ENCODE measurements at regions not wholly inside any gene's neighbourhood (a gene's known extent, or its start where the extent isn't known, plus 50 kb on each side); places are given as distances from the start of the nearest gene placed in this dataset.

DNA sequence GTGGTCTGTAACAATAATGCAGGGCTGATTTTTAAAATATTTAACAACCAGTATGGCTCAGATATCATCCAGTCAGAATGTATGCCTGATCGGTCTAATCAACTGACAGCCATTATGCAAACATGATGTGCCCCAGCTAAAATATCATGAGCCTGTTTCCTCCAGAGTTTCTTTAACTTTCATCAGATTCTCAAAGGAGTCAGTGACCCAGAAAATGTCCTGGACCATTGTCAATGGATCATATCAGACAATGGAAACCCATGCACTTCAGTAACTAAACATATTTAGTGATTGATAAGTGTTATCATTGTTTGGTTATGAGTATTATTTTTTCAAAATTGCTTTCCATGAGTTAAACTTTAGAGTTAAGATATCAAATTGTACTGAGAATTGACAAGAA lies 173.5 kb downstream of the LMBRD1 start:
- intact Hi-C loops (cut with DNase I; ENCODE audit: low total_unique reads): no loop called here
- TF ChIP-seq, protein P1, sequence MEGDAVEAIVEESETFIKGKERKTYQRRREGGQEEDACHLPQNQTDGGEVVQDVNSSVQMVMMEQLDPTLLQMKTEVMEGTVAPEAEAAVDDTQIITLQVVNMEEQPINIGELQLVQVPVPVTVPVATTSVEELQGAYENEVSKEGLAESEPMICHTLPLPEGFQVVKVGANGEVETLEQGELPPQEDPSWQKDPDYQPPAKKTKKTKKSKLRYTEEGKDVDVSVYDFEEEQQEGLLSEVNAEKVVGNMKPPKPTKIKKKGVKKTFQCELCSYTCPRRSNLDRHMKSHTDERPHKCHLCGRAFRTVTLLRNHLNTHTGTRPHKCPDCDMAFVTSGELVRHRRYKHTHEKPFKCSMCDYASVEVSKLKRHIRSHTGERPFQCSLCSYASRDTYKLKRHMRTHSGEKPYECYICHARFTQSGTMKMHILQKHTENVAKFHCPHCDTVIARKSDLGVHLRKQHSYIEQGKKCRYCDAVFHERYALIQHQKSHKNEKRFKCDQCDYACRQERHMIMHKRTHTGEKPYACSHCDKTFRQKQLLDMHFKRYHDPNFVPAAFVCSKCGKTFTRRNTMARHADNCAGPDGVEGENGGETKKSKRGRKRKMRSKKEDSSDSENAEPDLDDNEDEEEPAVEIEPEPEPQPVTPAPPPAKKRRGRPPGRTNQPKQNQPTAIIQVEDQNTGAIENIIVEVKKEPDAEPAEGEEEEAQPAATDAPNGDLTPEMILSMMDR (IDR thresholded peaks at IDR 0.05): no peak
- no peak for TF ChIP-seq POLR2A (IDR thresholded peaks at IDR 0.05)

DNA sequence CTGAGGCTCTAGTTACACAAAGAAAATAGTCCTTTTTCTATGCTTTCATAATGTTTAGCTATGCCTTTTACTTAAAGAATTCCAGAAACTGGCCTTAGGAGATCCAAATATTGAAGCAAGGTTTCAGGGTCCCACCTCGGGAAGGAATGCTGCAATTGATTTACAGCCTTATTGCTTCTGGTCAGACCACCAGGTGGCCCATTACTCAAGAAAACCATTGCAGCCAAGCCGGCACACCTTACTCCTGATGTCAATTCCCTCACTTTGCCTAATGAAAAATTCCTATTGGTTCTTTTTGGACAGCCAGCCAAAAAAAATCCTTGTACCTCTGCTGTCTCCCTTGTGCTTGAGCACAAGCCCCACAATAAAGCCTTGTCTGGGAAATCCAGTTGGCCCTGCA lies 173.9 kb downstream of the LMBRD1 start:
- no peaks in the 10 kb centered on the region for H3K9me3 ChIP-seq
- TF ChIP-seq, protein P1 (IDR thresholded peaks at IDR 0.05): no peak
- no peak for TF ChIP-seq POLR2A (IDR thresholded peaks at IDR 0.05)
- no peak overlapping the region for H3K27ac ChIP-seq
- no peak for DNase-seq
- 33 to 38% methylated on average over 2 of the region's 2 CpGs for WGBS, 2 donors
- no peaks in the 10 kb centered on the region for H3K36me3 ChIP-seq (ENCODE audit: low read depth, missing control alignments)
- intact Hi-C loops (cut with DNase I; ENCODE audit: low total_unique reads): no loop called here
- no peaks in the 10 kb centered on the region for H3K4me1 ChIP-seq
- H3K27me3 ChIP-seq: no peaks in the 10 kb centered on the region
- H3K4me3 ChIP-seq: no peak overlapping the region

More for the DNA sequence above, 173.5 kb downstream of the LMBRD1 start:
- Histone ChIP-seq H3K4me3 (no peak overlapping the region), H3K9me3 (no peaks in the 10 kb centered on the region), H3K36me3 (ENCODE audit: low read depth, missing control alignments) (no peaks in the 10 kb centered on the region), H3K27ac (no peak overlapping the region), H3K27me3 (no peaks in the 10 kb centered on the region), H3K4me1 (no peaks in the 10 kb centered on the region)
- 36 to 100% methylated on average over 1 of the region's 1 CpG for WGBS, 2 donors
- no peak for DNase-seq

DNA sequence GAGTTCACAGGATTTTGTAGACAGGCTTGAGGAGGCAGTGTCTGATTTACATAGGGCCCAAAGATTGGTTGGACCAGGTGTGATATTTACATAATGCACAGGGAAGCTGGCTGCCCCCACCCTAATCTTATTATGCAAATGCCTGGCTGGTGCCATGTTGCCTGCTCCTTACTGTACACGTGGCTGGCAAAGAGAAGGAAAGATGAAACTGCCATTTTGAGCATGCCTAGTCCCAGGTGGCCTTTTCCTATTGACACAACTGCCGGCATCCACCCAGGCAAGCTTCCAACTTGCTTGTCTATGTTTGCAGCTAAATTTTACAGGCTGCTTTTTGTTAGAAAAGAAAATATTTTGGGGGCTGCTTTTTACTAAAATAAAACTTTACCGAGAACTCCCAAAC lies 174.6 kb downstream of the LMBRD1 start:
- Histone ChIP-seq H3K4me1 (no peaks in the 10 kb centered on the region), H3K27me3 (no peaks in the 10 kb centered on the region), H3K36me3 (ENCODE audit: low read depth, missing control alignments) (no peaks in the 10 kb centered on the region), H3K4me3 (no peak overlapping the region), H3K27ac (no peak overlapping the region), H3K9me3 (no peaks in the 10 kb centered on the region)
- intact Hi-C loops (cut with DNase I; ENCODE audit: low total_unique reads): no loop called here
- WGBS, 2 donors: 39 to 58% methylated on average over 3 of the region's 3 CpGs
- no peak for TF ChIP-seq POLR2A (IDR thresholded peaks at IDR 0.05)
- TF ChIP-seq, protein P1 (IDR thresholded peaks at IDR 0.05): no peak
- DNase-seq: no peak

DNA sequence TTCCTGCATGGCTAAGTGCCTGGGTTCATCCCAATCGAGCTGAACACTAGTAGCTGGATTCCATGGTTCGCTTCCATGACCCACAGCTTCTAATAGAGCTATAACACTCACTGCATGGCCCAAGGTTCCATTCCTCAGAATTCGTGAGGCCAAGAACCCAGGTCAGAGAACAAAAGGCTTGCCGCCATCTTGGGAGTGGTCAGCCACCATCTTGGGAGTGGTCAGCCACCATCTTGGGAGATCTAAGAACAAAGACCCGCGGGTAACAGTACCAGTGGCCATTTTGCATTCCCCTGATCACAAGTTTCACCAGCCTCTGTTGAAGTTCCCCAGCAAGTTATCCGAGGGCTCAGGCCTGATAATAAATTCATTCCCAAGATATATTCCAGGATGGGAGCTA lies 179.6 kb downstream of the LMBRD1 start:
- WGBS, 2 donors: 83 to 87% methylated on average over 5 to 7 of the region's 7 CpGs
- H3K27ac ChIP-seq: no peak overlapping the region
- no peaks in the 10 kb centered on the region for H3K27me3 ChIP-seq
- H3K4me3 ChIP-seq: no peak overlapping the region
- H3K36me3 ChIP-seq (ENCODE audit: low read depth, missing control alignments): no peaks in the 10 kb centered on the region
- H3K4me1 ChIP-seq: no peaks in the 10 kb centered on the region
- TF ChIP-seq, protein P1 (IDR thresholded peaks at IDR 0.05): no peak
- no peak for DNase-seq
- intact Hi-C loops (cut with DNase I; ENCODE audit: low total_unique reads): no loop called here
- H3K9me3 ChIP-seq: no peaks in the 10 kb centered on the region

DNA sequence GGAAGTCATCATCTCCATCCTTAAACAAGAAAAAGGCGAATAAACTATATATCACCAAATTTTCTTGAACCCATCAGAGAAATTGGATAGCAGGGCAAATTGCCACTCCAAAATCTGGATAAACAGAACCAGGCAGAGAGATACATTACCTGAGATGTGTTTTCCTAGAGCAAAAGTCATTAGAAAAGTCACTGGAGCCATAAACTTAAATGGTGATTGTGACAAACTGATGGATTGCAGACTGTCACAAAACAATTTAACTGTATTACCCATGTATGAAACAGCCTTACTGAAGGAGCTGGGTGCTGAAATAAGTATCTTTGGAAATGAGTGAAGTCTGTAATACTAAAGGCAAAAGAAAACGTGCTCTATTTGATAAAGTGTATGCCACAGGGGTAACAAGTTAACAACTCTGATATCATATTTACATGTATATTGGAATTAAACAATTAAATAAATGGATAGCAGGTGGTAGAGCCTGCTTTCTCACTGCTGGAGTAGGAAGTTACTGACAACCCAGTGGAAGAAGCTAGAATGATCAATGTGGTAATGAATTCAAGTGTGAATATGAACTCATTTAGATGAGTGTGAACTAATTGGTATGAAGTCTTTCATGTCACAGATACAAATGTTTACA lies 186.9 kb downstream of the LMBRD1 start:
- no peaks in the 10 kb centered on the region for H3K9me3 ChIP-seq
- 72 to 87% methylated on average over 2 of the region's 2 CpGs for WGBS, 2 donors
- no peaks in the 10 kb centered on the region for H3K27me3 ChIP-seq
- H3K4me1 ChIP-seq: no peaks in the 10 kb centered on the region
- TF ChIP-seq, protein P1 (IDR thresholded peaks at IDR 0.05): no peak
- no peak for TF ChIP-seq POLR2A (IDR thresholded peaks at IDR 0.05)
- H3K36me3 ChIP-seq (ENCODE audit: low read depth, missing control alignments): no peaks in the 10 kb centered on the region
- intact Hi-C loops (cut with DNase I; ENCODE audit: low total_unique reads): no loop called here
- H3K27ac ChIP-seq: no peak overlapping the region
- no peak for DNase-seq
- H3K4me3 ChIP-seq: no peak overlapping the region

All from testis (tissue), 2 donors.